ENCODE measurements at regions not wholly inside any gene's neighbourhood (a gene's known extent, or its start where the extent isn't known, plus 50 kb on each side); places are given as distances from the start of the nearest gene placed in this dataset.

GRCh38 chr18:45326505-45326904, 288.8 kb upstream of the SLC14A2 start:
- no peaks in the 10 kb centered on the region for H3K9me2 ChIP-seq
- TF ChIP-seq SMC3 (IDR thresholded peaks at IDR 0.05; ENCODE audit: low read depth, low read length) (no peak), FOSL2 (IDR thresholded peaks at IDR 0.05; ENCODE audit: borderline replicate concordance, low read depth) (no peak), IRF3 (IDR thresholded peaks at IDR 0.05; ENCODE audit: low read depth, low read length) (no peak), RXRA (IDR thresholded peaks at IDR 0.05; ENCODE audit: borderline replicate concordance, low read depth) (no peak), TAF1 (IDR thresholded peaks at IDR 0.05; ENCODE audit: borderline replicate concordance, low read depth, low read length) (no peak), CHD2 (IDR thresholded peaks at IDR 0.05; ENCODE audit: low read length, partially characterized antibody) (no peak), ELF1 (IDR thresholded peaks at IDR 0.05) (no peak), TEAD4 (IDR thresholded peaks at IDR 0.05; ENCODE audit: borderline replicate concordance, insufficient read depth) (no peak)
- TF ChIP-seq, protein P1, sequence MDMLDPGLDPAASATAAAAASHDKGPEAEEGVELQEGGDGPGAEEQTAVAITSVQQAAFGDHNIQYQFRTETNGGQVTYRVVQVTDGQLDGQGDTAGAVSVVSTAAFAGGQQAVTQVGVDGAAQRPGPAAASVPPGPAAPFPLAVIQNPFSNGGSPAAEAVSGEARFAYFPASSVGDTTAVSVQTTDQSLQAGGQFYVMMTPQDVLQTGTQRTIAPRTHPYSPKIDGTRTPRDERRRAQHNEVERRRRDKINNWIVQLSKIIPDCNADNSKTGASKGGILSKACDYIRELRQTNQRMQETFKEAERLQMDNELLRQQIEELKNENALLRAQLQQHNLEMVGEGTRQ (IDR thresholded peaks at IDR 0.05; ENCODE audit: borderline replicate concordance, low read depth, low read length) = no peak
- TF ChIP-seq, protein P2, sequence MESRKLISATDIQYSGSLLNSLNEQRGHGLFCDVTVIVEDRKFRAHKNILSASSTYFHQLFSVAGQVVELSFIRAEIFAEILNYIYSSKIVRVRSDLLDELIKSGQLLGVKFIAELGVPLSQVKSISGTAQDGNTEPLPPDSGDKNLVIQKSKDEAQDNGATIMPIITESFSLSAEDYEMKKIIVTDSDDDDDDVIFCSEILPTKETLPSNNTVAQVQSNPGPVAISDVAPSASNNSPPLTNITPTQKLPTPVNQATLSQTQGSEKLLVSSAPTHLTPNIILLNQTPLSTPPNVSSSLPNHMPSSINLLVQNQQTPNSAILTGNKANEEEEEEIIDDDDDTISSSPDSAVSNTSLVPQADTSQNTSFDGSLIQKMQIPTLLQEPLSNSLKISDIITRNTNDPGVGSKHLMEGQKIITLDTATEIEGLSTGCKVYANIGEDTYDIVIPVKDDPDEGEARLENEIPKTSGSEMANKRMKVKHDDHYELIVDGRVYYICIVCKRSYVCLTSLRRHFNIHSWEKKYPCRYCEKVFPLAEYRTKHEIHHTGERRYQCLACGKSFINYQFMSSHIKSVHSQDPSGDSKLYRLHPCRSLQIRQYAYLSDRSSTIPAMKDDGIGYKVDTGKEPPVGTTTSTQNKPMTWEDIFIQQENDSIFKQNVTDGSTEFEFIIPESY (IDR thresholded peaks at IDR 0.05; ENCODE audit: borderline replicate concordance, low read depth) = no peak
- TF ChIP-seq, protein P3, sequence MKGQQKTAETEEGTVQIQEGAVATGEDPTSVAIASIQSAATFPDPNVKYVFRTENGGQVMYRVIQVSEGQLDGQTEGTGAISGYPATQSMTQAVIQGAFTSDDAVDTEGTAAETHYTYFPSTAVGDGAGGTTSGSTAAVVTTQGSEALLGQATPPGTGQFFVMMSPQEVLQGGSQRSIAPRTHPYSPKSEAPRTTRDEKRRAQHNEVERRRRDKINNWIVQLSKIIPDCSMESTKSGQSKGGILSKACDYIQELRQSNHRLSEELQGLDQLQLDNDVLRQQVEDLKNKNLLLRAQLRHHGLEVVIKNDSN (IDR thresholded peaks at IDR 0.05; ENCODE audit: borderline replicate concordance, low read depth) = no peak
- H3K27ac ChIP-seq (ENCODE audit: low read depth in 2 of 2, low read length in 1 of 2) = no peak overlapping the region
- ChIA-PET POLR2A (no interaction called here), CTCF (interaction anchor here (1.2 kb wide), 1 partner anchor 29 kb away, joined by 3 read pairs; no protein-coding TSS in a partner anchor)
- H3K36me3 ChIP-seq (replicated peaks in 1 of 2; ENCODE audit: control insufficient read depth in 1 of 2, insufficient read depth in 2 of 2, low read length in 1 of 2) = no peaks in the 10 kb centered on the region
- WGBS (ENCODE audit: low lambda C conversion rate) = 22% methylated on average over 2 of the region's 2 CpGs
- no peaks in the 10 kb centered on the region for H3K27me3 ChIP-seq (ENCODE audit: insufficient read depth)
- H4K20me1 ChIP-seq (ENCODE audit: insufficient read depth) = no peaks in the 10 kb centered on the region
- H3K4me1 ChIP-seq (ENCODE audit: control insufficient read depth in 1 of 2, insufficient read depth in 2 of 2, low read depth in 1 of 2, low read length in 1 of 2) = no peaks in the 10 kb centered on the region
- H3K4me2 ChIP-seq = no peak overlapping the region
- H3K4me3 ChIP-seq (ENCODE audit: low read depth in 2 of 2, low read length in 1 of 2) = no peak overlapping the region
- H3K79me2 ChIP-seq (ENCODE audit: insufficient read depth) = no peaks in the 10 kb centered on the region
- no peaks in the 10 kb centered on the region for H3K9me3 ChIP-seq
- no peak overlapping the region for H2AFZ ChIP-seq (ENCODE audit: low read depth)
- H3F3A ChIP-seq (replicated peaks; ENCODE audit: insufficient read depth) = no peaks in the 10 kb centered on the region
- no peak overlapping the region for H3K9ac ChIP-seq
- DNase-seq = no peak

DNA sequence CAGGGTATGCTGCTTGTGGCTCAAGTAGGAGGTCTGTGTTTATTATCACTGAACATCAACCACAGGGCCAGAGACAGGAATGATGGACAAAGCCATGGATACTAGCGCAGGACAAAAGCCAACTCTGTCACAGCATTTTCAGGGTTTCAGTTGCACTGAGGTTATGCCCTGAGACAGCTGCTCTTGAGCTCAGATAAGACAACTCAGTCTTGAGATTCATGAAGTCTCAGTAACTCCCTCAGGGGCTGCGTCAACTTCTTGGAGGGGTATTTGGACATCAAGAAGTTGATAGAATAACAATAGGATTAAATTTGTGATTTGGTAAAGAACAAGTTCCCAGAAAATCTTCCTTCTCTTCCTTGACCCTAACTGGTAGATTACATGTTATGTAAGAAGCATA, 287.0 kb upstream of the SLC14A2 start:
- ChIA-PET CTCF (no interaction called here), POLR2A (no interaction called here)
- Histone ChIP-seq H3K79me2 (ENCODE audit: insufficient read depth) (no peaks in the 10 kb centered on the region), H3K4me2 (no peak overlapping the region), H3K4me1 (ENCODE audit: control insufficient read depth in 1 of 2, insufficient read depth in 2 of 2, low read depth in 1 of 2, low read length in 1 of 2) (no peaks in the 10 kb centered on the region), H3K9me3 (no peaks in the 10 kb centered on the region), H3K27me3 (ENCODE audit: insufficient read depth) (no peaks in the 10 kb centered on the region), H3K9me2 (no peaks in the 10 kb centered on the region), H4K20me1 (ENCODE audit: insufficient read depth) (no peaks in the 10 kb centered on the region), H3F3A (replicated peaks; ENCODE audit: insufficient read depth) (no peaks in the 10 kb centered on the region), H3K4me3 (ENCODE audit: low read depth in 2 of 2, low read length in 1 of 2) (no peak overlapping the region), H3K27ac (ENCODE audit: low read depth in 2 of 2, low read length in 1 of 2) (no peak overlapping the region; a peak in 1 of 4 replicates), H3K9ac (no peak overlapping the region), H2AFZ (ENCODE audit: low read depth) (no peak overlapping the region), H3K36me3 (replicated peaks in 1 of 2; ENCODE audit: control insufficient read depth in 1 of 2, insufficient read depth in 2 of 2, low read length in 1 of 2) (no peaks in the 10 kb centered on the region)
- 93% methylated on average over 2 of the region's 2 CpGs for WGBS (ENCODE audit: low lambda C conversion rate)
- TF ChIP-seq SMC3 (IDR thresholded peaks at IDR 0.05; ENCODE audit: low read depth, low read length) = no peak
- no peak for TF ChIP-seq POLR2AphosphoS5 (IDR thresholded peaks at IDR 0.05; ENCODE audit: low read depth, low read length)
- TF ChIP-seq FOXJ3 (CRISPR knock-in tag; IDR thresholded peaks at IDR 0.05) = no peak
- TF ChIP-seq EP300 (IDR thresholded peaks at IDR 0.05; ENCODE audit: borderline replicate concordance in 1 of 2, low read depth in 1 of 2, low read length in 1 of 2) = no peak
- no peak for TF ChIP-seq GABPA (IDR thresholded peaks at IDR 0.05; ENCODE audit: low read depth)
- TF ChIP-seq RFX5 (IDR thresholded peaks at IDR 0.05; ENCODE audit: low read length) = no peak
- no peak for TF ChIP-seq TAF1 (IDR thresholded peaks at IDR 0.05; ENCODE audit: borderline replicate concordance, low read depth, low read length)
- no peak for TF ChIP-seq IRF3 (IDR thresholded peaks at IDR 0.05; ENCODE audit: low read depth, low read length)
- TF ChIP-seq, protein P1 (IDR thresholded peaks at IDR 0.05; ENCODE audit: borderline replicate concordance, low read depth, low read length) = no peak
- TF ChIP-seq, protein P2 (IDR thresholded peaks at IDR 0.05; ENCODE audit: borderline replicate concordance, low read depth) = no peak
- no peak for TF ChIP-seq EZH2phosphoT487 (IDR thresholded peaks at IDR 0.05; ENCODE audit: borderline replicate concordance, low read depth)
- DNase-seq = no peak

Measured in SK-N-SH (cell line).